ENCODE measurements at regions not wholly inside any gene's neighbourhood (a gene's known extent, or its start where the extent isn't known, plus 50 kb on each side); places are given as distances from the start of the nearest gene placed in this dataset.

DNA sequence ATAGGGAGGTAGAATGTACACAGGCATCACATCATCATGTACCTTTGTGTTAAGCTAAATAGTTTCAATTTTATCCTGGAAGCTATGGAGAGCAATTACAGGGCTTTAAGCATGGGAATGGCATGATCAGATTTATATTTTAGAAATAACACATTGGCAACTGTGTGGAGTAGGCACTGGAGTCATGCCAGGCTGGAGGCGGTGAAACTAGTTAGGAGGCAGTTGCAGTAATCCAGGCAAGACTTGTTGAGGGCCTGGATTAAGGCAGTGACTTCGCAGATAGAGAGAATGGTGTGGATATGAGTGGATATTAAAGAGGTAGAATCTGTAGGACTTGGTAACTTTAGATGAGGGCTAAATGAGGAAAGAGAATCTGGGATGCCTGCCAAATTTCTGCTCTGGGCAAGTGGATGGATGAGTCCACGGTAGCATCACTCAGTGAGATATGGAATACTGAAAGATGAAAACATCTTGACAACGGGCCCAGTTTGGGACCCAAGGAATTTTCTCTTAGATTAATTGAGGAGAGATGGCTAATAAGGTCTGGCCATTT lies 506.2 kb downstream of the FGF9 start:
- DNase-seq (ENCODE audit: low spot score), result no peak

DNA sequence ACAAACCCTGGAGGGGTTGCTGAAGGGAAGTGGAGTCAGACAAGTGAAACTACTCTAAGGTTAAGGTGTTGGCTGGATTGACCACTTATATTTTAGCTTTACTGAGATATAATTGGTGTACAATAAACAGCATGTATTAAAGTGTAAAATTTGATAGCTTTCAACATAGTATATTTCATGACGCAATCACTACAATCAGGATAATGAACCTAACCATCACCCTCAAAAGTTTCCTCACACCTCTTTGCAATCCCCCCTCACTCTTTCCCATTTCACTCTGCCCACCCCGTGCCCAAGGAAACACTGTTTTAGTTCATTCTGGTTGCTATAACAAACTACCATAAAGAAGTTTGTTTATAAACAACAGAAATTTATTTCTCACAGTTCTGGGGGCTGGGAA lies 508.0 kb downstream of the FGF9 start:
- no peak for DNase-seq (ENCODE audit: low spot score)

DNA sequence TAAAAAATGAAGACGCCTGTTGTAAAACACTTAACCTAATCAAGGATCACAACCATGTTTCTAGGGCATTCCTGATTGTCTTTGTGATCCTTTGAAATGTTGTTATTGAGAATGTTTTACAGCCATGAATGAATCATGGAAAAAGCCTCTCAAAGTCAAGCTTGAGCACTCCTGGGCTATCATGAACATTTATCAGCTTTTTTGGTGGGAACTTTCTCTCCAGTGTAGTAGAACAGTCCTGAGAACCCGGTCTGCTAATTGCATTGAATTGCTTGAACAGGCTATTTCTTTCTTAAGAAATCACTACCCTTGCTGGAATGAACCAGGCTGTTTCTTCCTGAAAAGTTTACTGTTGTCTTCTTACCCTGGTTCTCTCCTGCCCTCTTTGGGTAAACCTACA lies 516.5 kb downstream of the FGF9 start:
- no peak for DNase-seq (ENCODE audit: low spot score)

DNA sequence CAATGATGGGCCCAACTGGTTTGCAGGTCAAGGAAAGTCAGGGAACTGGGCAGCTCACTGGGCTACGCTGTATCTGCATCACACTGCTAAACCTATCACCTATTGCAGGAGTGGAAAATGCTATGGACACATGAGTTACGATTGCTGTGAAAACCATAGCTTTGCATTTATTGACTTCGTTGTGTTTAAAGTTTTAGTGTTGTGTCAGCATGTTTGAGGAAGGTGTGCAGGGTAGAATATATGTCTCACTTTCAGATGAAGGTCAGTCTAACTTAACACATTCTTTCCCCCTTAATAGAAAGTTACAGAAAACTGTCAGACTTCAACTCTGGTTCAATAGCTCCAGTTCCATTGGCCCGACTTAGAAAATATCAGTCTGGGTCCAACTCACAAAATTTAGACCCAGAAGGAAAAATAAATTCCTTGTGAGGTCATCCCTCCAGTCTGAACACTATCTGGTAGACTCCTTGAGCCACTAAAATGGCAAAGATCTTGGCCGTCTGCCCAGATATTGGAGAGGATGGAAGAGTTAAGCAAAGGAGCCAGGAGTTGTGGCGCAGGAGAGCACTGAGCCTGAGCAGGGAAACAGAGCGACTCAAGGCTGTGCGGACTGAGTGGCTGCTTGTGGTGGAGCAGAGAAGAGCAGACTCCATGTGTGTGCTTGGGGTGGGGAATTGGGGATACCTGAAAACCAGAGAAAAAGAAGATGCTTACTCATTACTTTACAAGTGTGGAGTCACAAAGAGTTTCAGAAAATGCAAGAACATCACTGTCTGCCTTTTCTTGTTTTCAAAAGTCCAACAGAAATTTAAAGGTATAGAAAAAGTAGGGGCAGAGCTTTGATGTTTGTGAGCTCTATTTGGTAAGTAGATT lies 518.5 kb downstream of the FGF9 start:
- DNase-seq (ENCODE audit: low spot score), result no peak

DNA sequence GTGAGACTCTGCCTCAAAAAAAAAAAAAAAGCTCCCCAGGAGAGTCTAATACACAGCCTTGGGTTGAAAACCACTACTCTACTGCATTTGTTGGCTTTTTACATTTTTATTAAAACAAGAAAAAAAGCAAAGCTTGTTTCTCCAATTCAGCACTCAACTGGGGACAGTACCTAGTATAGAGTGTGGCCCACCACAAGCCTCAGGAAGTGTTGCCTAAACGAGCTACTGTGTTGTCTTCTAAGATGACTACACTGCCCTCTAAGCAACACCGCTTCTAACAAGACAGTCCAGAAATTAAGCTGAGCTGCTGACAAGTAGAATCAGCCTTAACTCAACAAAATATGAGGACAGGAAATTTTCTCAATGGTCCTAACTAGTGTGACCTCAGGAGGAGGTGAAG lies 522.2 kb downstream of the FGF9 start:
- no peak for DNase-seq (ENCODE audit: low spot score)

- DNase-seq (ENCODE audit: low spot score), result no peak
Observed at GRCh38 chr13:22194106-22194805, 523.4 kb downstream of the FGF9 start.

GRCh38 chr13:22195726-22196125 lies 524.9 kb downstream of the FGF9 start:
- DNase-seq (ENCODE audit: low spot score), result no peak

- DNase-seq (ENCODE audit: low spot score), result no peak
Observed at GRCh38 chr13:22196777-22197176, 525.9 kb downstream of the FGF9 start.

DNA sequence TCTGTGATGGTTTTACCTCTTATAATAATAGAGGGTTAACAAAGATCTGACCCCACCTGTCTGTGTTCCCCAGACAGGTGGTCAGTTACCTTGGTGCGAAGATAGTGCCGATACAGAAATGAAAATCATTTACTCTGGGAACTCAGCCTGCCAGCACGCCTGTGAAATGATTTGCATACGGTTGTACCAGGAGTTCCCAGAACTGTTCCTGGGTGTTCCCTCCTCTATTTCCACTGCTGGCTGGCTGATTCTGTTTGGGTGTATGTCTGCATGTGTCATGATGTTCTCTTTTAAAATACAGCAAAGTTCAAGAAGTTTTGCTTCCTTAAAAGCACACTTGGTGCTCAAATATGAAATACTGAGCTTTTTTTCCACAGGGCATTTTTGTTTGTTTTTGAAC lies 527.1 kb downstream of the FGF9 start:
- no peak for DNase-seq (ENCODE audit: low spot score)

GRCh38 chr13:22198641-22199217 lies 527.9 kb downstream of the FGF9 start:
- no peak for DNase-seq (ENCODE audit: low spot score)

GRCh38 chr13:22200440-22200839 lies 529.6 kb downstream of the FGF9 start:
- no peak for DNase-seq (ENCODE audit: low spot score)

- DNase-seq (ENCODE audit: low spot score), result no peak
Observed at GRCh38 chr13:22201375-22201925, 530.6 kb downstream of the FGF9 start.

GRCh38 chr13:22210134-22210930 lies 539.5 kb downstream of the FGF9 start:
- DNase-seq (ENCODE audit: low spot score), result no peak

- DNase-seq (ENCODE audit: low spot score), result no peak
Observed at GRCh38 chr13:22211876-22212275, 541.0 kb downstream of the FGF9 start.

- DNase-seq (ENCODE audit: low spot score), result no peak
Observed at GRCh38 chr13:22212576-22212975, 541.7 kb downstream of the FGF9 start.

GRCh38 chr13:22214184-22214583 lies 543.3 kb downstream of the FGF9 start:
- DNase-seq (ENCODE audit: low spot score), result no peak

GRCh38 chr13:22218797-22219196 lies 547.9 kb downstream of the FGF9 start:
- DNase-seq (ENCODE audit: low spot score), result no peak

GRCh38 chr13:22219709-22220108 lies 548.8 kb downstream of the FGF9 start:
- DNase-seq (ENCODE audit: low spot score), result no peak

GRCh38 chr13:22220151-22221135 lies 549.6 kb downstream of the FGF9 start:
- no peak for DNase-seq (ENCODE audit: low spot score)

GRCh38 chr13:22223411-22223810 lies 552.5 kb downstream of the FGF9 start:
- no peak for DNase-seq (ENCODE audit: low spot score)

All from SK-N-DZ (cell line).